Right lobe of liver (tissue), 4 donors: ENCODE measurements at regions not wholly inside any gene's neighbourhood (a gene's known extent, or its start where the extent isn't known, plus 50 kb on each side); places are given as distances from the start of the nearest gene placed in this dataset.

Experiments
- CTCF ChIP-seq, 4 donors: fragments of 200-600 bp in 3 of 4; fragments of 450-650 bp in 1 of 4; IDR thresholded peaks; one replicate each; pipeline versions ENCODE4 v1.5.1 to v1.8.0; 2016 to 2022; ENCODE audit warnings: antibody characterized with exemption in 4 of 4, mild to moderate bottlenecking in 2 of 4
- POLR2A ChIP-seq: fragments of 450-650 bp; IDR thresholded peaks from one replicate; pipeline ENCODE4 v1.6.1; 2017; ENCODE audit warnings: antibody characterized with exemption, mild to moderate bottlenecking
- donor health status: DM: no; HTN: no; CAD: no.
- donor health status: DM: no; HTN: no; CAD: no.
- donor health status: DM: no; HTN: yes; CAD: no.

- TF ChIP-seq CTCF (IDR thresholded peaks at IDR 0.05) (no peak), POLR2A (no peak)
These were observed 64.1 kb upstream of the SLC25A33 start for GRCh38 chr1:9475061-9475627.
